Neural progenitor cell (in vitro differentiated cells): ENCODE measurements at regions not wholly inside any gene's neighbourhood (a gene's known extent, or its start where the extent isn't known, plus 50 kb on each side); places are given as distances from the start of the nearest gene placed in this dataset.

Experiments used
- DNase-seq: peaks from one replicate; pipeline ENCODE4 v3.0.0-alpha.2; 2016; ENCODE audit warnings: low spot score
- H2AFZ ChIP-seq: fragments of 200-600 bp; sonication (generic); replicated peaks from 2 replicates; pipeline ENCODE4 v1.6.1; 2016; ENCODE audit warnings: antibody characterized with exemption
- H3F3A ChIP-seq: fragments of 200-600 bp; sonication (generic); 2 replicates; pipeline ENCODE4 v1.6.1; 2016; ENCODE audit warnings: antibody characterized with exemption, low read depth
- H3K27ac ChIP-seq: fragments of 200-600 bp; sonication (generic); 2 replicates; pipeline ENCODE4 v1.5.1; 2016; ENCODE audit warnings: mild to moderate bottlenecking
- H3K27me3 ChIP-seq: fragments of 200-600 bp; sonication (generic); 2 replicates; pipeline ENCODE4 v1.6.1; 2016; ENCODE audit warnings: mild to moderate bottlenecking, moderate library complexity
- H3K36me3 ChIP-seq: fragments of 200-600 bp; sonication (generic); 2 replicates; pipeline ENCODE4 v1.5.1; 2016
- H3K4me1 ChIP-seq: fragments of 200-600 bp; sonication (generic); 2 replicates; pipeline ENCODE4 v1.6.1; 2016; ENCODE audit warnings: mixed run types
- H3K4me2 ChIP-seq: fragments of 200-600 bp; sonication (generic); 2 replicates; pipeline ENCODE4 v1.6.1; 2016
- H3K4me3 ChIP-seq: fragments of 200-600 bp; sonication (generic); 2 replicates; pipeline ENCODE4 v1.5.1; 2016
- H3K79me2 ChIP-seq: fragments of 200-600 bp; sonication (generic); 2 replicates; pipeline ENCODE4 v1.6.1; 2016; ENCODE audit warnings: low read depth
- H3K9ac ChIP-seq: fragments of 200-600 bp; sonication (generic); 2 replicates; pipeline ENCODE4 v1.6.1; 2016
- H3K9me3 ChIP-seq: fragments of 200-600 bp; sonication (generic); 2 replicates; pipeline ENCODE4 v1.5.1; 2016; ENCODE audit warnings: low read depth
- H4K20me1 ChIP-seq: fragments of 200-600 bp; sonication (generic); 2 replicates; pipeline ENCODE4 v1.6.1; 2016; ENCODE audit warnings: low read depth
- H3K27ac Mint-ChIP-seq: 3 replicates; pipeline ENCODE4 v1.8.0; 2021; ENCODE audit warnings: mixed read lengths
- H3K27me3 Mint-ChIP-seq: 2 replicates; pipeline ENCODE4 v1.8.0; 2022; ENCODE audit warnings: low read depth, mild to moderate bottlenecking, inconsistent platforms, moderate library complexity, mixed read lengths; ENCODE audit not compliant: insufficient read depth
- H3K36me3 Mint-ChIP-seq: 3 replicates; pipeline ENCODE4 v1.8.0; 2021; ENCODE audit warnings: mixed read lengths
- H3K4me1 Mint-ChIP-seq: 3 replicates; pipeline ENCODE4 v1.8.0; 2021; ENCODE audit warnings: mixed read lengths
- H3K4me3 Mint-ChIP-seq: 3 replicates; pipeline ENCODE4 v1.8.0; 2021; ENCODE audit warnings: mild to moderate bottlenecking, moderate library complexity, mixed read lengths
- H3K9me3 Mint-ChIP-seq: 3 replicates; pipeline ENCODE4 v1.8.0; 2020; ENCODE audit warnings: mixed read lengths
- EZH2 ChIP-seq: fragments of 200-600 bp; sonication (generic); IDR thresholded peaks from 2 replicates; pipeline ENCODE4 v1.6.1; 2017; ENCODE audit warnings: antibody characterized with exemption, mild to moderate bottlenecking, moderate library complexity
- EZH2phosphoT487 ChIP-seq: fragments of 200-600 bp; sonication (generic); IDR thresholded peaks from 2 replicates; pipeline ENCODE4 v1.6.1; 2017; ENCODE audit warnings: antibody characterized with exemption
- TF ChIP-seq, protein P1 (sequence below): fragments of 200-600 bp; sonication (generic); IDR thresholded peaks from 2 replicates; pipeline ENCODE4 v1.5.1; 2017; ENCODE audit warnings: antibody characterized with exemption, mild to moderate bottlenecking

DNA sequence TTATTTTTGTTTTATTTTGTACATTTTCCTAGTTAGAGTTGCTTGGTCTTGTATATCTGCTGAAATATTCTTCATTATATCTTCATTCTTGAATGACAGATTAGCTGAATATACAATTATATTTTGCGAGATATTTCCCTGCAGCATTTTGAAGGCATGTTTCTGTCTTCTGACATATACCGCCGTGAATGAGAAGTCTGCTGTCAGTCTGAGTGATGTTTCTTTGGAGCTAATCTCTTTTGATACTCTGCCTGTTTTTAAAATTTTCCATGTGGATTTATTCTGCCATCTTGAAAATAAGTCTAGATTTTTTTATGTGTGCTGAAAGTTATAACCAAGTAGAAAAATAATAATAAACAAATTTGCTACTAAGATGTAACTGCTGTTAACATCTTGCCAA lies 148.5 kb downstream of the MAGEC1 start:
- Histone ChIP-seq H3K4me1 (no peaks in the 10 kb centered on the region), H3K4me3 (no peak overlapping the region), H3K9ac (no peak overlapping the region), H3K27ac (no peak overlapping the region), H3K36me3 (no peaks in the 10 kb centered on the region), H3K27me3 (no peaks in the 10 kb centered on the region), H3F3A (no peaks in the 10 kb centered on the region), H2AFZ (no peak overlapping the region), H3K9me3 (no peaks in the 10 kb centered on the region), H3K4me2 (no peak overlapping the region), H3K79me2 (no peaks in the 10 kb centered on the region), H4K20me1 (no peaks in the 10 kb centered on the region)
- H3K4me1 Mint-ChIP-seq, result no peaks in the 10 kb centered on the region
- no peak overlapping the region for H3K27ac Mint-ChIP-seq
- H3K36me3 Mint-ChIP-seq, result no peaks in the 10 kb centered on the region
- no peak for DNase-seq
- no peak overlapping the region for H3K4me3 Mint-ChIP-seq
- H3K27me3 Mint-ChIP-seq, result peaks cover 2% of the 10 kb centered on the region
- H3K9me3 Mint-ChIP-seq, result no peaks in the 10 kb centered on the region
- TF ChIP-seq, protein P1, sequence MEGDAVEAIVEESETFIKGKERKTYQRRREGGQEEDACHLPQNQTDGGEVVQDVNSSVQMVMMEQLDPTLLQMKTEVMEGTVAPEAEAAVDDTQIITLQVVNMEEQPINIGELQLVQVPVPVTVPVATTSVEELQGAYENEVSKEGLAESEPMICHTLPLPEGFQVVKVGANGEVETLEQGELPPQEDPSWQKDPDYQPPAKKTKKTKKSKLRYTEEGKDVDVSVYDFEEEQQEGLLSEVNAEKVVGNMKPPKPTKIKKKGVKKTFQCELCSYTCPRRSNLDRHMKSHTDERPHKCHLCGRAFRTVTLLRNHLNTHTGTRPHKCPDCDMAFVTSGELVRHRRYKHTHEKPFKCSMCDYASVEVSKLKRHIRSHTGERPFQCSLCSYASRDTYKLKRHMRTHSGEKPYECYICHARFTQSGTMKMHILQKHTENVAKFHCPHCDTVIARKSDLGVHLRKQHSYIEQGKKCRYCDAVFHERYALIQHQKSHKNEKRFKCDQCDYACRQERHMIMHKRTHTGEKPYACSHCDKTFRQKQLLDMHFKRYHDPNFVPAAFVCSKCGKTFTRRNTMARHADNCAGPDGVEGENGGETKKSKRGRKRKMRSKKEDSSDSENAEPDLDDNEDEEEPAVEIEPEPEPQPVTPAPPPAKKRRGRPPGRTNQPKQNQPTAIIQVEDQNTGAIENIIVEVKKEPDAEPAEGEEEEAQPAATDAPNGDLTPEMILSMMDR, result no peak
- TF ChIP-seq EZH2 (no peak), EZH2phosphoT487 (no peak)

- TF ChIP-seq EZH2phosphoT487, result no peak
- no peak for TF ChIP-seq EZH2
- TF ChIP-seq, protein P1, result no peak
Observed at GRCh38 chrX:142043196-142043595, 139.5 kb downstream of the MAGEC1 start.

DNA sequence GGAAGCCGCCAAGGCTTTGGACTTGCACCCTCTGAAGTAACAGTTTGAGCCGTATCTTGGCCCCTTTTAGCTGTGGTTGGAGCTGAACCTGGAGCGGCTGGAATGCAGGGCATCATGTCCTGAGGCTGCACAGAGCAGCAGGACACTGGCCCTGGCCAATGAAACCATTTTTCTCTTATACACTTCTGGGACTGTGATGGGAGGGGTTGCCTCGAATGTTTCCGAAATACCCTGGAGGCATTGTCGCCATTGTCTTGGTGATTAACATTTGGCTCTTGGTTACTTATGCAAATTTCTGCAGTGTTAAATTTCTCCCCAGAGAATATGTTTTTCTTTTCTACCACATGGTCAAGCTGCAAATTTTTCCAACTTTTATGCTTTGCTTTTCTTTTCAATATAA lies 137.2 kb downstream of the MAGEC1 start:
- Histone ChIP-seq H3K4me1 (no peaks in the 10 kb centered on the region), H3K27me3 (no peaks in the 10 kb centered on the region), H4K20me1 (no peaks in the 10 kb centered on the region), H3F3A (no peaks in the 10 kb centered on the region), H2AFZ (no peak overlapping the region), H3K4me2 (no peak overlapping the region), H3K4me3 (no peak overlapping the region), H3K9ac (no peak overlapping the region), H3K79me2 (no peaks in the 10 kb centered on the region), H3K27ac (no peak overlapping the region), H3K36me3 (no peaks in the 10 kb centered on the region), H3K9me3 (no peaks in the 10 kb centered on the region)
- Mint-ChIP-seq H3K27me3 (no peaks in the 10 kb centered on the region), H3K4me3 (no peak overlapping the region), H3K27ac (no peak overlapping the region), H3K4me1 (peaks cover 7% of the 10 kb centered on the region), H3K36me3 (no peaks in the 10 kb centered on the region), H3K9me3 (peaks cover 5% of the 10 kb centered on the region)
- TF ChIP-seq EZH2 (no peak), EZH2phosphoT487 (no peak)
- TF ChIP-seq, protein P1, result no peak
- no peak for DNase-seq

More at GRCh38 chrX:142043196-142043595, 139.5 kb downstream of the MAGEC1 start:
- H3K27ac ChIP-seq, result no peak overlapping the region
- no peaks in the 10 kb centered on the region for H3K9me3 ChIP-seq
- H3K79me2 ChIP-seq, result no peaks in the 10 kb centered on the region
- H4K20me1 ChIP-seq, result no peaks in the 10 kb centered on the region
- H2AFZ ChIP-seq, result no peak overlapping the region
- no peaks in the 10 kb centered on the region for H3K36me3 Mint-ChIP-seq
- no peaks in the 10 kb centered on the region for H3K27me3 ChIP-seq
- no peak overlapping the region for H3K4me2 ChIP-seq
- H3K4me3 Mint-ChIP-seq, result no peak overlapping the region
- no peak overlapping the region for H3K27ac Mint-ChIP-seq
- no peaks in the 10 kb centered on the region for H3K36me3 ChIP-seq
- no peaks in the 10 kb centered on the region for H3F3A ChIP-seq
- H3K4me1 ChIP-seq, result no peaks in the 10 kb centered on the region
- H3K9ac ChIP-seq, result no peak overlapping the region
- H3K27me3 Mint-ChIP-seq, result no peaks in the 10 kb centered on the region
- H3K4me1 Mint-ChIP-seq, result peaks cover 7% of the 10 kb centered on the region
- H3K9me3 Mint-ChIP-seq, result peaks cover 5% of the 10 kb centered on the region
- DNase-seq, result no peak
- H3K4me3 ChIP-seq, result no peak overlapping the region

DNA sequence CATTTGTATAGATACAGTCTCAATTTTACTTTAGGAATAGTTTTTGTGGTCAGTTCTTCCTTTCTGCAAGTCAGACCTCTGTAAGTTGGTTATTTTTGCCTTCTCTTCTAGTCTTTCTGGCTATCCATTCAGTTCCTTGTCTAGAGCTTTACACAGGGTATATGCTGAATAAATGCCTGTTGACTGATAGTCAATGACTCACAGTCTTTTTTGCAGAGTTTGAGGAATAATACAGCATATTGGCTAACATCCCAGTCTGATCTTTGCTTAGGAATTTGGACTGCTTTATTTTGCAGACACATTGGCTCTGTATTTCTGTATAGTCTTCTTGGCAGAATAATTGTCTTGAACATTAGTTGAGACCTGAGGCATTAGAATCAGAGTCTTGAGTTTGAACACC lies 132.4 kb downstream of the MAGEC1 start:
- Mint-ChIP-seq H3K9me3 (peaks cover 3% of the 10 kb centered on the region), H3K27ac (no peak overlapping the region), H3K4me3 (no peak overlapping the region), H3K27me3 (no peaks in the 10 kb centered on the region), H3K4me1 (no peaks in the 10 kb centered on the region), H3K36me3 (no peaks in the 10 kb centered on the region)
- DNase-seq, result no peak
- Histone ChIP-seq H3K9ac (no peak overlapping the region), H3K9me3 (peaks cover 14% of the 10 kb centered on the region), H4K20me1 (no peaks in the 10 kb centered on the region), H3K27ac (no peak overlapping the region), H3K27me3 (no peaks in the 10 kb centered on the region), H3K79me2 (no peaks in the 10 kb centered on the region), H2AFZ (no peak overlapping the region), H3K4me1 (no peaks in the 10 kb centered on the region), H3K4me3 (no peak overlapping the region), H3K4me2 (no peak overlapping the region), H3F3A (no peaks in the 10 kb centered on the region), H3K36me3 (no peaks in the 10 kb centered on the region)
- no peak for TF ChIP-seq EZH2
